ENCODE measurements at regions not wholly inside any gene's neighbourhood (a gene's known extent, or its start where the extent isn't known, plus 50 kb on each side); places are given as distances from the start of the nearest gene placed in this dataset.
"Not testable (repeated sequence)": the region's sequence is repeated elsewhere in the genome, so short reads cannot be mapped to it uniquely, and the experiment has no call there.

DNA sequence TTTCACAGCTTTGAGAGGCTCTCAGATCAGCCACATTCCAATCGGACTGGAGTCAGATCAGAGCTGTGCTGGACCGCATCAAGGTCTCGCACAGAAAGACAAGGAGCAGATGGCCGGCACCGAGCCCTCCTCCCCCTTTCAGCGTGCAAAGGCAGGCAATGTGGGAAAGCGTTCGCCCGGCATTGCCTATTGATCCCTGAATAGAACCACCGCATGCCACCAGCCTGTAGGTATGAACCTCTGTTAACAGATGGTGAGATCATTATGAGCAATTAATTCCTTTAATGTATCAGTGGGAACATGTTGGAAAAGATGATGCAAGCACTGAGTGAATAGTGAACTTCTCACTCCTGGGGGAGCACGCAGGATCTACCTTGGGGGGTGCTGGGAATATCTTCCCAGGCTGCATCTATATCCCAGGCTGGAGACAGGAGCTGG lies 117.5 kb upstream of the ID4 start:
- CTCF ChIA-PET = no interaction called here
- POLR2A ChIA-PET = no interaction called here
- no peak for DNase-seq (ENCODE audit: extremely low spot score)

DNA sequence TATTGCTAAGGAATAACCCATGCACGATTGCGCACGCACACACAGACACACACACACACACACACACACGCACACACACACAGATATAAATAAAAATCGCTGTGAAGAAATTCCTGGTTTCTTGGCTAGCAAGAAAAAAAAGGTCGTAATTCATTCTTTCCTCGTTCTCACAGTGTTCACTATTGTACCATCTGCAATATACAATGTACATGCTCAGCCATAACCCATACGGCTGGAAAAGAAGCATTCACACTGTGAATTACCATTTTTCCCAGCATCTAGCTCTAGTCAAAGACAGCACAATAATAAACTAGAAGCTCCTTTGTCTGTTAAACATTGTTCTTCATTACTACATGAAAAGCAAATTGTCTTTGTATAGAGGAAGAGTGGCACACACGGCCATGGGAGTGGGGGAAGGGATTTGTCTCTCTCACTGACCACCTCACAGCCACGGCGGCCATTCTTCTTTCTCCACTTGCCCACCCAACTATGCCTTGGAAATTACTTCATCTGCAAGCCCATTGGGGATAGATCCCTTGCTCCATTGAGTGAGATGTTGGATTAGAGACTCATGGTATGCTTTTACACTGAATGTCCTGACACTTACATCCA lies 115.3 kb upstream of the ID4 start:
- POLR2A ChIA-PET = no interaction called here
- no peak for TF ChIP-seq CTCF (IDR thresholded peaks at IDR 0.05; ENCODE audit: control extremely low read depth, extremely low read depth, low read depth, missing control alignments)
- no peak for DNase-seq (ENCODE audit: extremely low spot score)
- CTCF ChIA-PET = no interaction called here

More for the DNA sequence above, 117.5 kb upstream of the ID4 start:
- no peak for TF ChIP-seq CTCF (IDR thresholded peaks at IDR 0.05; ENCODE audit: control extremely low read depth, extremely low read depth, low read depth, missing control alignments)

DNA sequence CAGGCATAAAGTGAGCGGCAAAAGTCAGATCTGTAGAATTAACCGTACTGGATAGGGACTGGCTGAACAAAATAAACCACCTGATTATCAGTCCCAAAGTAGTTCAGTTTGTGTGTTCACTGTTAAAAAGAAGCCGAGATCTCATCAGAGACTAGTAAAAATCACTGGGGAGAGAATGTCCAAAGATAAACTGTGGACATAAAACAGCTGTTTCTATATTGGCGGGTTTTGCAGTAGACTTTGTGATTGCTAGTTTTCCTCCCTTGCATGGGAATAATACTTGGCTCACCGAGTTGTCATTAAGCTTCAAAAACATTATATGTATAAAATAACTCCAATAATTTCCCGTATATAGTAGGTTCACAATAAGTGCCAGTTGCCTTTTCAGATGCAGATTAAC lies 114.2 kb upstream of the ID4 start:
- DNase-seq (ENCODE audit: extremely low spot score) = no peak
- ChIA-PET POLR2A (no interaction called here), CTCF (no interaction called here)
- TF ChIP-seq CTCF (IDR thresholded peaks at IDR 0.05; ENCODE audit: control extremely low read depth, extremely low read depth, low read depth, missing control alignments) = no peak

- no peak for TF ChIP-seq CTCF (IDR thresholded peaks at IDR 0.05; ENCODE audit: control extremely low read depth, extremely low read depth, low read depth, missing control alignments)
- CTCF ChIA-PET = no interaction called here
- POLR2A ChIA-PET = no interaction called here
- no peak for DNase-seq (ENCODE audit: extremely low spot score)
Measured at GRCh38 chr6:19723545-19723944, 113.6 kb upstream of the ID4 start.

GRCh38 chr6:19725436-19725835 lies 111.7 kb upstream of the ID4 start:
- DNase-seq (ENCODE audit: extremely low spot score); POLR2A ChIA-PET; CTCF ChIA-PET: not testable (repeated sequence)

- ChIA-PET CTCF (interaction anchor here (1.5 kb wide), 1 partner anchor 14 kb away, joined by 3 read pairs; no protein-coding TSS in a partner anchor), POLR2A (no interaction called here)
- TF ChIP-seq CTCF (IDR thresholded peaks at IDR 0.05; ENCODE audit: control extremely low read depth, extremely low read depth, low read depth, missing control alignments) = no peak
- no peak for DNase-seq (ENCODE audit: extremely low spot score)
Measured at GRCh38 chr6:19731282-19731681, 105.9 kb upstream of the ID4 start.

GRCh38 chr6:19734061-19734460 lies 103.1 kb upstream of the ID4 start:
- no peak for DNase-seq (ENCODE audit: extremely low spot score)
- no peak for TF ChIP-seq CTCF (IDR thresholded peaks at IDR 0.05; ENCODE audit: control extremely low read depth, extremely low read depth, low read depth, missing control alignments)
- CTCF ChIA-PET = no interaction called here
- POLR2A ChIA-PET = no interaction called here
